Hepatocyte (in vitro differentiated cells): ENCODE measurements at regions not wholly inside any gene's neighbourhood (a gene's known extent, or its start where the extent isn't known, plus 50 kb on each side); places are given as distances from the start of the nearest gene placed in this dataset.

Source experiments
- CTCF ChIP-seq: fragments of 200-600 bp; sonication (generic); IDR thresholded peaks from 2 replicates; pipeline ENCODE4 v1.5.1; 2016; ENCODE audit warnings: antibody characterized with exemption, mild to moderate bottlenecking; ENCODE audit not compliant: poor library complexity
- EZH2 ChIP-seq: fragments of 200-600 bp; sonication (generic); IDR thresholded peaks from 2 replicates; pipeline ENCODE4 v1.6.1; 2016; ENCODE audit warnings: antibody characterized with exemption, mild to moderate bottlenecking, borderline replicate concordance
- EZH2phosphoT487 ChIP-seq: fragments of 200-600 bp; sonication (generic); IDR thresholded peaks from one replicate; pipeline ENCODE4 v1.6.1; 2018; ENCODE audit warnings: antibody characterized with exemption, mild to moderate bottlenecking, low read depth, moderate library complexity; ENCODE audit not compliant: unreplicated experiment, severe bottlenecking

- TF ChIP-seq CTCF (no peak), EZH2 (no peak), EZH2phosphoT487 (no peak)
These were observed 109.5 kb upstream of the NAP1L1 start for GRCh38 chr12:76193961-76194360.
